Suppressor macrophage treated with lipopolysaccharide for 1 hour (primary cell): ENCODE measurements at regions not wholly inside any gene's neighbourhood (a gene's known extent, or its start where the extent isn't known, plus 50 kb on each side); places are given as distances from the start of the nearest gene placed in this dataset.

ENCODE experiments used
- DNase-seq, 3 donors: peaks; one replicate each; pipeline ENCODE4 v3.0.0-alpha.2; 2020 to 2022

- no peak for DNase-seq
These were observed 513.8 kb upstream of the FAM241A start for GRCh38 chr4:111631215-111631999.

GRCh38 chr4:111632641-111633151, 512.6 kb upstream of the FAM241A start:
- peak in 2 of 3 donors; percentile 48 to 51 for DNase-seq

- no peak for DNase-seq
These were observed 511.5 kb upstream of the FAM241A start for GRCh38 chr4:111633663-111634266.

- DNase-seq = no peak
These were observed 509.6 kb upstream of the FAM241A start for GRCh38 chr4:111635646-111636045.

- no peak for DNase-seq
These were observed 508.2 kb upstream of the FAM241A start for GRCh38 chr4:111636961-111637585.

- no peak for DNase-seq
These were observed 506.0 kb upstream of the FAM241A start for GRCh38 chr4:111639120-111639690.

GRCh38 chr4:111639876-111640275, 505.4 kb upstream of the FAM241A start:
- DNase-seq = no peak

GRCh38 chr4:111641813-111642579, 503.3 kb upstream of the FAM241A start:
- peak; percentile 81 to 83 (median 82) for DNase-seq

GRCh38 chr4:111648056-111648455, 497.2 kb upstream of the FAM241A start:
- DNase-seq = no peak

GRCh38 chr4:111649308-111649707, 495.9 kb upstream of the FAM241A start:
- DNase-seq = no peak

- DNase-seq = no peak
These were observed 495.1 kb upstream of the FAM241A start for GRCh38 chr4:111650146-111650545.

GRCh38 chr4:111650674-111651086, 494.6 kb upstream of the FAM241A start:
- DNase-seq = no peak

GRCh38 chr4:111652236-111652635, 493.0 kb upstream of the FAM241A start:
- no peak for DNase-seq

GRCh38 chr4:111652986-111653385, 492.3 kb upstream of the FAM241A start:
- DNase-seq = no peak

- DNase-seq = no peak
These were observed 482.8 kb upstream of the FAM241A start for GRCh38 chr4:111662496-111662895.

- DNase-seq = no peak
These were observed 480.8 kb upstream of the FAM241A start for GRCh38 chr4:111664308-111664945.

GRCh38 chr4:111666826-111667360, 478.4 kb upstream of the FAM241A start:
- no peak for DNase-seq

- DNase-seq = no peak
These were observed 473.5 kb upstream of the FAM241A start for GRCh38 chr4:111671756-111672155.

GRCh38 chr4:111675746-111676145, 469.5 kb upstream of the FAM241A start:
- DNase-seq = no peak

GRCh38 chr4:111676533-111676932, 468.7 kb upstream of the FAM241A start:
- no peak for DNase-seq

- no peak for DNase-seq
These were observed 466.8 kb upstream of the FAM241A start for GRCh38 chr4:111678479-111678878.

- DNase-seq = no peak
These were observed 466.3 kb upstream of the FAM241A start for GRCh38 chr4:111678908-111679307.
